AG04449 (cell line): ENCODE measurements at regions not wholly inside any gene's neighbourhood (a gene's known extent, or its start where the extent isn't known, plus 50 kb on each side); places are given as distances from the start of the nearest gene placed in this dataset.

Experiments
- CTCF ChIA-PET: fragments of 350-600 bp; formaldehyde crosslinking; extraction: SDS; loops from one replicate; lab custom pipeline; 2021; ENCODE audit warnings: antibody characterized with exemption; lab: Yijun Ruan, JAX
- POLR2A ChIA-PET: fragments of 400-600, 350-600 bp; formaldehyde crosslinking; extraction: SDS; loops from one replicate; lab custom pipeline; 2020; ENCODE audit warnings: antibody characterized with exemption, inconsistent platforms; lab: Yijun Ruan, JAX
- DNase-seq: peaks from one replicate; pipeline ENCODE4 v3.0.0-alpha.2; 2010; ENCODE audit warnings: low read depth, low spot score
- H3K4me3 ChIP-seq: 2 replicates; pipeline ENCODE4 v1.5.1; 2011; ENCODE audit warnings: low read depth, mild to moderate bottlenecking, control low read depth, low read length
- TF ChIP-seq, protein P1 (sequence below): IDR thresholded peaks from one replicate; pipeline ENCODE4 v1.5.1; 2011; ENCODE audit warnings: mild to moderate bottlenecking, moderate library complexity, low read length, control low read depth, inconsistent platforms; ENCODE audit not compliant: insufficient read depth; ENCODE audit errors: missing control alignments

DNA sequence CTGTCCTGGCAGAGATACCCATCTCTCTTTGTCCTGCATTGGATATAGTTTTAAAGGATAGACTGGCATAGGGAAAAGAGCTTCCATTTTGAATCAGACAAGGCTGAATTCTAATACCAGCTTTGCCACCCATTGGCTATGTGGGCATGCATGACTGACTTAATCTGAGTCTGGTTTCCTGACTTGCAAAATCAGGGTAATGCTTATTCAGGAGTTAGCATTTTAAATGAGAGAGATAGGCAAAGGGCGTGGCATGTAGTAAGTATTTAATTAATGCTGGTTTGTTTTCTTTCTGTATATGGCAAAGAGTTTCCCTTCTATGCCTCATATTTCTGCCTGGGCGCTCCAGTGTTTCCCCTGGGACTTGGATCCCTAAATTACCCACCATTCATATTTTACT is 492.9 kb downstream of the IGSF11 start:
- ChIA-PET POLR2A (no interaction called here), CTCF (no interaction called here)
- no peak overlapping the region for H3K4me3 ChIP-seq
- no peak for DNase-seq
- TF ChIP-seq, protein P1, sequence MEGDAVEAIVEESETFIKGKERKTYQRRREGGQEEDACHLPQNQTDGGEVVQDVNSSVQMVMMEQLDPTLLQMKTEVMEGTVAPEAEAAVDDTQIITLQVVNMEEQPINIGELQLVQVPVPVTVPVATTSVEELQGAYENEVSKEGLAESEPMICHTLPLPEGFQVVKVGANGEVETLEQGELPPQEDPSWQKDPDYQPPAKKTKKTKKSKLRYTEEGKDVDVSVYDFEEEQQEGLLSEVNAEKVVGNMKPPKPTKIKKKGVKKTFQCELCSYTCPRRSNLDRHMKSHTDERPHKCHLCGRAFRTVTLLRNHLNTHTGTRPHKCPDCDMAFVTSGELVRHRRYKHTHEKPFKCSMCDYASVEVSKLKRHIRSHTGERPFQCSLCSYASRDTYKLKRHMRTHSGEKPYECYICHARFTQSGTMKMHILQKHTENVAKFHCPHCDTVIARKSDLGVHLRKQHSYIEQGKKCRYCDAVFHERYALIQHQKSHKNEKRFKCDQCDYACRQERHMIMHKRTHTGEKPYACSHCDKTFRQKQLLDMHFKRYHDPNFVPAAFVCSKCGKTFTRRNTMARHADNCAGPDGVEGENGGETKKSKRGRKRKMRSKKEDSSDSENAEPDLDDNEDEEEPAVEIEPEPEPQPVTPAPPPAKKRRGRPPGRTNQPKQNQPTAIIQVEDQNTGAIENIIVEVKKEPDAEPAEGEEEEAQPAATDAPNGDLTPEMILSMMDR = no peak

DNA sequence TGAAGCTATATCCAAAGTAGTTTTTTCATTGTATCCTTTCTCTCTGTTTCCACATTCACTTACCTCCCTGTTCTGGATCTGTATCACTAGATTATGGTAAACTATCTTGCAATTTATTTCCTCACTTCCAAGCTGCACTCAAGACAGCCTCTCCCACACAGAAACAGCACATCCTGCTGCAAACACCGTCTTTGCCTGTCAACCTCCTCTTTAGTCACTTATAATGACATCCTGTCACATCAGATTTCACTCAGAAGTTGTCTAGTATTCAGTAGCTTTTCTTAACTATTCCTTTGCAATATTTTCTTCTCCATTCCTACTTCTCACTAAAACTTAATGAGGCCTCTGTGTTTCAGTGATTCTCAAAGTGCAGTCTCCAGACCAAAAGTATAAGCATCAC is 490.8 kb downstream of the IGSF11 start:
- TF ChIP-seq, protein P1 = no peak

DNA sequence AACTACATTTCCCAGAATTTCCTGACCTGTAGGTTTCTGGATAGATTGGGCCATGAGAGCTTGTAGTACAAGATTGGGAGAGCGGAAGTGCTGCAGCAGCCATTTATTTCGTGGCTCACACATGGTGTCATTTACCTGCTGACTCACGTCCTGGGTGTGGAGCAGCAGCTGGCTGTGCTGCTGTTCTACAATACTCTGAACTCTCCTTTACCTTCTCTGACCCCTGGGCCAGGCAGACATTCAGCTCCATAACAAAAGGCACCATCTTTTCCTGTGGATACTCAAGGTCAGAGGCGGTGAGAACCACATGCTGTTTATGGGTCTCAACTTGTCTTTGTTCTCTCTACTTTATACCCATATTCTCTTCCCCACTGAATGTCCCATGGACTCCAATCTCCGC is 490.2 kb downstream of the IGSF11 start:
- TF ChIP-seq, protein P1 = no peak
- ChIA-PET POLR2A (no interaction called here), CTCF (no interaction called here)
- no peak for DNase-seq
- no peak overlapping the region for H3K4me3 ChIP-seq

More for the DNA sequence above, 490.8 kb downstream of the IGSF11 start:
- DNase-seq = no peak
- ChIA-PET CTCF (no interaction called here), POLR2A (no interaction called here)
- H3K4me3 ChIP-seq = no peak overlapping the region

DNA sequence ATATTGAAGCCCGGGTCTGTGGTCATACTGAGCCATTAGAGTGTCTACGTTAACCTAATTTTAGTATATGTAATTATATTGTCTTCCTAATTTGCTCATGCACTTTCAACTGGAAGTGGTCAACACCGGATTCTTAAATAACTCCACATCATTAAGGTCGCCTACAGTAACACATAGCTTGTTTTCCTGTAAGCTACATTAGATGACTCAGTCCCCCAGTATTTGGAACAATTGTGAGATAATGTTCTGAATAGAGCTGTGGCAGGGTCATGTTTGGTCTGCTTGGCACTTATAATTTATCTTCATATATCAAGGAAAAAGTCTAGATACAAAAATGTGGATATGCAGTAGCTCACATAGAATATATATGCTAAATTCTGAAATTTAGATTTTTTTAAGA is 486.2 kb downstream of the IGSF11 start:
- TF ChIP-seq, protein P1 = no peak
- DNase-seq = no peak
- ChIA-PET POLR2A (no interaction called here), CTCF (no interaction called here)
- H3K4me3 ChIP-seq = no peak overlapping the region

DNA sequence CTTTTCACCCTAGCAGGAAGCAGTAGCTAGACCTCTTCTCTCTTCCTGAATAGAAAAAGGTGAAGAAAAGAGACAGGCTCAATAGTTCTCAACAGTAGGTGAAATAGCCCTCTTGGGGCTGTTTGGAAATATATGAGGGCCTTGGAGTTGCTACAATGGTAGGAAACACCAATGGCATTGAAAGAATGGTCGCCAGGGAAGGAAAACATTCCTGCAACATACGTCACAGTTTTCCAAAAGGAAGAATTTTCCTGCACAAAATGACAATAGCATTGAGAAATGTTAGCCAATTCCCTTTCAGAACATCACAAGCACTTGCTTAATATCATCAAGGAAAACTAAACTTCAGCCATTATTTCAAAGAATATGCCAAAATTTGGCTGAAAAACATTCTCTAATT is 484.5 kb downstream of the IGSF11 start:
- H3K4me3 ChIP-seq = no peak overlapping the region
- ChIA-PET CTCF (no interaction called here), POLR2A (no interaction called here)
- DNase-seq = no peak
- TF ChIP-seq, protein P1 = no peak

DNA sequence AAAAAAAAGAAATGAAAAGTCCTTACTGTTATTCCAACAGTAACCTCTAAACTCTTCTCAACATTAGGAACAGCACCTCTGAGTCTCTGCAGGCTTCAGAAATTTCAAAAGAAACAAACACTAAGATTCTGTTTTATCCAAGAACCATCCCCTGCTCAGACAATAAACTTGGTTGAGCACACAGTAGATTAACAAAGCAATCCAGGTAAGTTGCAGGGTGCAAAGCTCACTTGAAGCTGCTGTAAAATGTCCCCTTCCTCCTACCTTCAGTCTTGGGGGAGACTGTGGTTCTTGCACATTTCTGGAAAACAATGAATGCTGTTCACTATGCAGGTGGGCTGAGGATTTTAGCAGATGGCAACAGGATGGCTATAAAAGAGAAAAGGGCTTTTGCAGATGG is 484.1 kb downstream of the IGSF11 start:
- TF ChIP-seq, protein P1 = no peak
- ChIA-PET POLR2A (no interaction called here), CTCF (no interaction called here)
- DNase-seq = no peak
- H3K4me3 ChIP-seq = no peak overlapping the region
